Left lung (tissue), 4 donors: ENCODE measurements at regions not wholly inside any gene's neighbourhood (a gene's known extent, or its start where the extent isn't known, plus 50 kb on each side); places are given as distances from the start of the nearest gene placed in this dataset.
A peak's percentile ranks its signal among the peaks of the same experiment; 100 is the strongest.

Experiments used
- ATAC-seq: fragments of 200-7000 bp; cut with Tn5 transposase; one replicate; pipeline ENCODE4 v1.9.1; 2020; ENCODE audit warnings: moderate library complexity
- DNase-seq, 4 donors: peaks; one replicate each; pipeline ENCODE4 v3.0.0-alpha.2; 2013 to 2020
- H3K27ac ChIP-seq, 2 donors: fragments of 200-600 bp; sonication (generic) in 1 of 2; one replicate each; pipeline versions ENCODE4 v1.5.0 to v1.8.0; 2020 to 2021
- H3K27me3 ChIP-seq, 2 donors: fragments of 200-600 bp; sonication (generic) in 1 of 2; one replicate each; pipeline versions ENCODE4 v1.5.0 to v1.8.0; 2020 to 2021
- H3K36me3 ChIP-seq, 2 donors: fragments of 200-600 bp; sonication (generic) in 1 of 2; one replicate each; pipeline versions ENCODE4 v1.5.0 to v1.8.0; 2020 to 2021
- H3K4me1 ChIP-seq, 2 donors: fragments of 200-600 bp; one replicate each; pipeline ENCODE4 v1.8.0; 2021
- H3K4me3 ChIP-seq, 2 donors: fragments of 200-600 bp; sonication (generic) in 1 of 2; one replicate each; pipeline versions ENCODE4 v1.5.0 to v1.8.0; 2020 to 2021; ENCODE audit warnings: mild to moderate bottlenecking in 1 of 2
- H3K9me3 ChIP-seq, 2 donors: fragments of 200-600 bp; sonication (generic) in 1 of 2; one replicate each; pipeline versions ENCODE4 v1.5.0 to v1.8.0; 2020 to 2021
- intact Hi-C, 2 donors: fragments of 100-400 bp; cut with DNase I; formaldehyde crosslinking; loops; one replicate each; pipeline versions ENCODE4 v1.11.2 to v1.14.2; 2022
- TF ChIP-seq, protein P1 (sequence below), 2 donors: fragments of 200-600 bp; sonication (generic) in 1 of 2; IDR thresholded peaks; one replicate each; pipeline versions ENCODE4 v1.5.0 to v1.8.0; 2021; ENCODE audit warnings: antibody characterized with exemption in 2 of 2
- donor health status: DM: no; HTN: yes; CAD: no.
- donor health status: DM: no; HTN: no; CAD: no.

DNA sequence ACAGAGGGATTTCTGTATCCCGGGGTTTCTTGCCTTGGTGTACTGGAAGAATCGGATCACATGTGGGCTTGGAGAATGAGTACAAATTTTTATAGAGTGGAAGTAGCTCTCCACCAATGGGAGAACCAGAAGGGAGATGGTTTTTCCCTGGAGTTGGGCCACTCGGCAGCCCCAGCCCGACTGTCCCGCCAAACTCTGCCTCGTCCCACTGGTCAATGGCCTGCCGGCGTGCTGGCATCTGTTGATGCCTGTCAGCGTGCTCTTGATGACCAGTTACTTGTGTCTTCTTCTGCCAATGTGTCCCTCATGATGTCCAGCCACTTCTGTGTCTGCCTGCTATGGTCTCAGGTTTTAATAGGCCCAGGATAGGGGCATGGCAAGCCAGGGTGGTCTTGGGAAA is 100.5 kb downstream of the CFAP44 start:
- DNase-seq (peak in 1 of 4 donors; percentile 43), ATAC-seq (no peak)
- Histone ChIP-seq H3K27ac (no peak overlapping the region), H3K4me1 (no peaks in the 10 kb centered on the region), H3K27me3 (no peaks in the 10 kb centered on the region), H3K36me3 (no peaks in the 10 kb centered on the region), H3K4me3 (no peak overlapping the region), H3K9me3 (no peaks in the 10 kb centered on the region)
- intact Hi-C loops = no loop called here
- TF ChIP-seq, protein P1, sequence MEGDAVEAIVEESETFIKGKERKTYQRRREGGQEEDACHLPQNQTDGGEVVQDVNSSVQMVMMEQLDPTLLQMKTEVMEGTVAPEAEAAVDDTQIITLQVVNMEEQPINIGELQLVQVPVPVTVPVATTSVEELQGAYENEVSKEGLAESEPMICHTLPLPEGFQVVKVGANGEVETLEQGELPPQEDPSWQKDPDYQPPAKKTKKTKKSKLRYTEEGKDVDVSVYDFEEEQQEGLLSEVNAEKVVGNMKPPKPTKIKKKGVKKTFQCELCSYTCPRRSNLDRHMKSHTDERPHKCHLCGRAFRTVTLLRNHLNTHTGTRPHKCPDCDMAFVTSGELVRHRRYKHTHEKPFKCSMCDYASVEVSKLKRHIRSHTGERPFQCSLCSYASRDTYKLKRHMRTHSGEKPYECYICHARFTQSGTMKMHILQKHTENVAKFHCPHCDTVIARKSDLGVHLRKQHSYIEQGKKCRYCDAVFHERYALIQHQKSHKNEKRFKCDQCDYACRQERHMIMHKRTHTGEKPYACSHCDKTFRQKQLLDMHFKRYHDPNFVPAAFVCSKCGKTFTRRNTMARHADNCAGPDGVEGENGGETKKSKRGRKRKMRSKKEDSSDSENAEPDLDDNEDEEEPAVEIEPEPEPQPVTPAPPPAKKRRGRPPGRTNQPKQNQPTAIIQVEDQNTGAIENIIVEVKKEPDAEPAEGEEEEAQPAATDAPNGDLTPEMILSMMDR (IDR thresholded peaks at IDR 0.05) = no peak

GRCh38 chr3:113339616-113340244 is 101.6 kb downstream of the CFAP44 start:
- TF ChIP-seq, protein P1 (IDR thresholded peaks at IDR 0.05) = no peak
- intact Hi-C loops = no loop called here
- Histone ChIP-seq H3K4me3 (no peak overlapping the region), H3K27me3 (no peaks in the 10 kb centered on the region), H3K9me3 (no peaks in the 10 kb centered on the region), H3K4me1 (no peaks in the 10 kb centered on the region), H3K27ac (no peak overlapping the region), H3K36me3 (no peaks in the 10 kb centered on the region)
- DNase-seq (peak in 1 of 4 donors; percentile 50), ATAC-seq (no peak)
